ENCODE measurements at regions not wholly inside any gene's neighbourhood (a gene's known extent, or its start where the extent isn't known, plus 50 kb on each side); places are given as distances from the start of the nearest gene placed in this dataset.

DNA sequence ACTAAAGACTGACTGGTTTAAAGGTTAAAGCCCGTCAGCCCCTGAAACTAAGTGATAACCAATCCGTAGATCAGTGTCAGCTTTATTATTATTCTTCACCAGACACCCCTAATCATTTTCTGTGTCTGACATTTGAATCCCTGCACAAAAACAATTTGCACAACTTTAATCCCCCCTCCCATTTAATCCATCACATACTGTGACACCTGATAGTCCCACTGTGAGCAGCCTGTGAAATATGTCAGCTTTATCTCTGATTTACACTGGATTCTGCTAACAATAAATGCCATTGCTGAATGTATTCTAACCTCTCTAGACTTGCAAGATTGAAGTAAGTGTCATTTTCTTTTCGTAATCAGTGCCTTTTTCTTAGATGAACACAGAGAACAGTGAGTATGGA is 2089.0 kb upstream of the RAG2 start:
- TF ChIP-seq POLR2AphosphoS5 (IDR thresholded peaks at IDR 0.05) = no peak
- TF ChIP-seq, protein P1, sequence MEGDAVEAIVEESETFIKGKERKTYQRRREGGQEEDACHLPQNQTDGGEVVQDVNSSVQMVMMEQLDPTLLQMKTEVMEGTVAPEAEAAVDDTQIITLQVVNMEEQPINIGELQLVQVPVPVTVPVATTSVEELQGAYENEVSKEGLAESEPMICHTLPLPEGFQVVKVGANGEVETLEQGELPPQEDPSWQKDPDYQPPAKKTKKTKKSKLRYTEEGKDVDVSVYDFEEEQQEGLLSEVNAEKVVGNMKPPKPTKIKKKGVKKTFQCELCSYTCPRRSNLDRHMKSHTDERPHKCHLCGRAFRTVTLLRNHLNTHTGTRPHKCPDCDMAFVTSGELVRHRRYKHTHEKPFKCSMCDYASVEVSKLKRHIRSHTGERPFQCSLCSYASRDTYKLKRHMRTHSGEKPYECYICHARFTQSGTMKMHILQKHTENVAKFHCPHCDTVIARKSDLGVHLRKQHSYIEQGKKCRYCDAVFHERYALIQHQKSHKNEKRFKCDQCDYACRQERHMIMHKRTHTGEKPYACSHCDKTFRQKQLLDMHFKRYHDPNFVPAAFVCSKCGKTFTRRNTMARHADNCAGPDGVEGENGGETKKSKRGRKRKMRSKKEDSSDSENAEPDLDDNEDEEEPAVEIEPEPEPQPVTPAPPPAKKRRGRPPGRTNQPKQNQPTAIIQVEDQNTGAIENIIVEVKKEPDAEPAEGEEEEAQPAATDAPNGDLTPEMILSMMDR (IDR thresholded peaks at IDR 0.05 in 8 of 11, conservative IDR thresholded peaks at IDR 0.05 in 3 of 11) = no peak

Measured in spleen (tissue), 7 donors.